IMR-90 (cell line): ENCODE measurements at regions not wholly inside any gene's neighbourhood (a gene's known extent, or its start where the extent isn't known, plus 50 kb on each side); places are given as distances from the start of the nearest gene placed in this dataset.

Source experiments
- ATAC-seq: fragments of 200-7000 bp; cut with Tn5 transposase; 2 replicates; pipeline ENCODE4 v1.9.1; 2020; ENCODE audit warnings: low read depth, mild to moderate bottlenecking, moderate library complexity
- BruUV-seq: library from RNA; stranded (reverse); fragments of 400-500 nt; replicated peaks from 2 replicates; lab custom pipeline; 2021; lab: Mats Ljungman, UMichigan
- CTCF ChIA-PET: fragments of 300-600 bp; formaldehyde crosslinking; extraction: SDS; loops from one replicate; lab custom pipeline; 2021; ENCODE audit warnings: antibody characterized with exemption; lab: Yijun Ruan, JAX
- POLR2A ChIA-PET: fragments of 300-600 bp; sonication (Branson Sonifier 250); formaldehyde crosslinking; loops from one replicate; lab custom pipeline; 2022; ENCODE audit warnings: antibody characterized with exemption; ENCODE audit not compliant: unreplicated experiment; lab: Charles Lee
- DNase-seq: peaks from one replicate; pipeline ENCODE4 v3.0.0; 2013
- H2AFZ ChIP-seq: replicated peaks from 2 replicates; pipeline ENCODE3; 2013; ENCODE audit warnings: low read length, mild to moderate bottlenecking; ENCODE audit not compliant: poor library complexity
- H2AK5ac ChIP-seq: 2 replicates; pipeline ENCODE4 v1.6.1; 2013; ENCODE audit warnings: low read depth, low read length, inconsistent platforms
- H2AK9ac ChIP-seq: replicated peaks from 2 replicates; pipeline ENCODE3; 2013; ENCODE audit warnings: mild to moderate bottlenecking, low read depth, low read length, moderate library complexity; ENCODE audit not compliant: poor library complexity
- H2BK120ac ChIP-seq: 2 replicates; pipeline ENCODE4 v1.6.1; 2013; ENCODE audit warnings: low read depth, low read length, inconsistent platforms
- H2BK15ac ChIP-seq: 3 replicates; pipeline ENCODE4 v1.6.1; 2013; ENCODE audit warnings: low read depth, low read length, inconsistent platforms
- H2BK20ac ChIP-seq: 2 replicates; pipeline ENCODE4 v1.6.1; 2013; ENCODE audit warnings: low read depth, mild to moderate bottlenecking, inconsistent platforms, low read length, moderate library complexity
- H2BK5ac ChIP-seq: 2 replicates; pipeline ENCODE4 v1.6.1; 2013; ENCODE audit warnings: mild to moderate bottlenecking, low read depth, low read length, inconsistent platforms; ENCODE audit not compliant: poor library complexity, severe bottlenecking
- H3K14ac ChIP-seq: replicated peaks from 2 replicates; pipeline ENCODE4 v1.6.1; 2013; ENCODE audit warnings: low read depth, low read length, inconsistent platforms
- H3K18ac ChIP-seq: 2 replicates; pipeline ENCODE4 v1.6.1; 2013; ENCODE audit warnings: low read depth, low read length, control low read depth
- H3K23ac ChIP-seq: 2 replicates; pipeline ENCODE4 v1.6.1; 2013; ENCODE audit warnings: low read depth, low read length, inconsistent platforms
- H3K27ac ChIP-seq: 2 replicates; pipeline ENCODE4 v1.5.1; 2013; ENCODE audit warnings: mild to moderate bottlenecking, control low read depth, low read length; ENCODE audit not compliant: insufficient read depth
- H3K27me3 ChIP-seq: 2 replicates; pipeline ENCODE4 v1.6.1; 2013; ENCODE audit warnings: low read length; ENCODE audit not compliant: control insufficient read depth, insufficient read depth
- H3K36me3 ChIP-seq: 2 replicates; pipeline ENCODE4 v1.6.1; 2013; ENCODE audit warnings: low read length, mixed read lengths; ENCODE audit not compliant: control insufficient read depth, insufficient read depth
- H3K4ac ChIP-seq: 2 replicates; pipeline ENCODE4 v1.6.1; 2013; ENCODE audit warnings: low read depth, low read length, inconsistent platforms
- H3K4me1 ChIP-seq: 2 replicates; pipeline ENCODE4 v1.6.1; 2013; ENCODE audit warnings: low read length, mixed read lengths; ENCODE audit not compliant: control insufficient read depth, insufficient read depth
- H3K4me2 ChIP-seq: 2 replicates; pipeline ENCODE4 v1.6.1; 2013; ENCODE audit warnings: low read depth, mild to moderate bottlenecking, control low read depth, low read length, moderate library complexity
- H3K4me3 ChIP-seq: 2 replicates; pipeline ENCODE4 v1.5.1; 2013; ENCODE audit warnings: low read depth, mild to moderate bottlenecking, control low read depth, low read length, moderate library complexity; ENCODE audit not compliant: insufficient read depth
- H3K56ac ChIP-seq: 2 replicates; pipeline ENCODE4 v1.6.1; 2013; ENCODE audit warnings: low read length, inconsistent platforms; ENCODE audit not compliant: insufficient read depth; ENCODE audit errors: extremely low read depth
- H3K79me1 ChIP-seq, 2 experiments: 2 replicates each; pipeline ENCODE4 v1.6.1; 2013; ENCODE audit warnings: low read length in 2 of 2, inconsistent platforms in 1 of 2, low read depth in 1 of 2
- H3K9ac ChIP-seq: 2 replicates; pipeline ENCODE4 v1.6.1; 2013; ENCODE audit warnings: low read depth, low read length, control low read depth
- H3K9me1 ChIP-seq: 2 replicates; pipeline ENCODE4 v1.6.1; 2013; ENCODE audit warnings: low read length, inconsistent platforms; ENCODE audit not compliant: insufficient read depth
- H3K9me3 ChIP-seq: 2 replicates; pipeline ENCODE4 v1.6.1; 2013; ENCODE audit warnings: low read length; ENCODE audit not compliant: control insufficient read depth, insufficient read depth
- H4K20me1 ChIP-seq: 2 replicates; pipeline ENCODE4 v1.6.1; 2013; ENCODE audit warnings: low read length, inconsistent platforms; ENCODE audit not compliant: insufficient read depth
- H4K5ac ChIP-seq: 2 replicates; pipeline ENCODE4 v1.6.1; 2013; ENCODE audit warnings: mild to moderate bottlenecking, low read depth, low read length, control low read depth
- H4K8ac ChIP-seq, 2 experiments: 2 replicates each; pipeline ENCODE4 v1.6.1; 2013; ENCODE audit warnings: low read depth in 2 of 2, low read length in 2 of 2, control low read depth in 1 of 2, inconsistent platforms in 1 of 2
- H4K91ac ChIP-seq: 2 replicates; pipeline ENCODE4 v1.6.1; 2013; ENCODE audit warnings: low read depth, low read length, inconsistent platforms; ENCODE audit not compliant: insufficient read depth
- BHLHE40 ChIP-seq: fragments of 150-350 bp; IDR thresholded peaks from 2 replicates; pipeline ENCODE4 v1.6.1; 2016; ENCODE audit warnings: mild to moderate bottlenecking, low read depth, low read length
- CHD1 ChIP-seq: IDR thresholded peaks from 2 replicates; pipeline ENCODE4 v1.6.1; 2012; ENCODE audit warnings: low read depth, low read length, improper control_type of control experiment
- FOS ChIP-seq: fragments of 150-350 bp; IDR thresholded peaks from 2 replicates; pipeline ENCODE4 v1.6.1; 2016; ENCODE audit warnings: low read depth, low read length
- MAFK ChIP-seq: IDR thresholded peaks from 2 replicates; pipeline ENCODE4 v1.6.1; 2012; ENCODE audit warnings: low read depth, low read length, improper control_type of control experiment
- MAZ ChIP-seq: IDR thresholded peaks from 2 replicates; pipeline ENCODE4 v1.6.1; 2012; ENCODE audit warnings: low read depth, mild to moderate bottlenecking, low read length, improper control_type of control experiment, moderate library complexity, borderline replicate concordance
- MXI1 ChIP-seq: IDR thresholded peaks from 2 replicates; pipeline ENCODE4 v1.6.1; 2012; ENCODE audit warnings: low read depth, mild to moderate bottlenecking, low read length, moderate library complexity, borderline replicate concordance
- NFE2L2 ChIP-seq: fragments of 150-350 bp; IDR thresholded peaks from 2 replicates; pipeline ENCODE4 v1.6.1; 2016; ENCODE audit warnings: low read depth, mild to moderate bottlenecking, low read length
- POLR2A ChIP-seq: IDR thresholded peaks from 2 replicates; pipeline ENCODE4 v1.6.1; 2012; ENCODE audit warnings: mild to moderate bottlenecking, low read depth, low read length
- RAD21 ChIP-seq: IDR thresholded peaks from 2 replicates; pipeline ENCODE4 v1.6.1; 2012; ENCODE audit warnings: low read length, improper control_type of control experiment
- RCOR1 ChIP-seq: IDR thresholded peaks from 2 replicates; pipeline ENCODE4 v1.6.1; 2012; ENCODE audit warnings: mild to moderate bottlenecking, low read length, improper control_type of control experiment; ENCODE audit not compliant: insufficient replicate concordance
- RFX5 ChIP-seq: IDR thresholded peaks from 2 replicates; pipeline ENCODE4 v1.8.0; 2012; ENCODE audit warnings: low read depth, mild to moderate bottlenecking, low read length, moderate library complexity
- SMC3 ChIP-seq: fragments of 150-350 bp; IDR thresholded peaks from 2 replicates; pipeline ENCODE4 v1.6.1; 2016; ENCODE audit warnings: low read depth, mild to moderate bottlenecking, antibody characterized with exemption, low read length, moderate library complexity
- WGBS, 2 experiments: methylation state at CpG; one replicate each; pipeline versions ENCODE4 v1.1.5 to v1.1.7; 2013; ENCODE audit warnings: missing lambda C conversion rate in 2 of 2; ENCODE audit not compliant: insufficient read length in 1 of 2; ENCODE audit errors: extremely low coverage in 2 of 2; 5-methylcytosine and 5-hydroxymethylcytosine counted together
- dilution Hi-C: fragments of 300-500 bp; cut with HindIII; formaldehyde crosslinking; loops from one replicate; pipeline ENCODE4 v1.14.3; 2018; ENCODE audit warnings: low sequenced_read_pairs; ENCODE audit not compliant: unreplicated experiment
- in situ Hi-C: fragments of 300-500 bp; cut with MboI; formaldehyde crosslinking; loops from 3 replicates; pipeline ENCODE4 v1.14.3; 2019; ENCODE audit warnings: low sequenced_read_pairs, inconsistent platforms, mixed read lengths
- intact Hi-C: fragments of 100-400 bp; cut with micrococcal nuclease; formaldehyde crosslinking; loops from 2 replicates; pipeline ENCODE4 v1.10.0; 2022
- TF ChIP-seq, protein P1 (sequence below): fragments of 150-350 bp; IDR thresholded peaks from 2 replicates; pipeline ENCODE4 v1.6.1; 2017; ENCODE audit warnings: mild to moderate bottlenecking, antibody characterized with exemption, low read length, low read depth
- TF ChIP-seq, protein P2 (sequence below): conservative IDR thresholded peaks from 2 replicates; pipeline ENCODE4 v1.5.1; 2012; ENCODE audit warnings: mild to moderate bottlenecking, low read depth, low read length, improper control_type of control experiment
- TF ChIP-seq, protein P3 (sequence below): fragments of 150-350 bp; IDR thresholded peaks from 2 replicates; pipeline ENCODE4 v1.6.1; 2016; ENCODE audit warnings: low read depth, mild to moderate bottlenecking, low read length, moderate library complexity, borderline replicate concordance

DNA sequence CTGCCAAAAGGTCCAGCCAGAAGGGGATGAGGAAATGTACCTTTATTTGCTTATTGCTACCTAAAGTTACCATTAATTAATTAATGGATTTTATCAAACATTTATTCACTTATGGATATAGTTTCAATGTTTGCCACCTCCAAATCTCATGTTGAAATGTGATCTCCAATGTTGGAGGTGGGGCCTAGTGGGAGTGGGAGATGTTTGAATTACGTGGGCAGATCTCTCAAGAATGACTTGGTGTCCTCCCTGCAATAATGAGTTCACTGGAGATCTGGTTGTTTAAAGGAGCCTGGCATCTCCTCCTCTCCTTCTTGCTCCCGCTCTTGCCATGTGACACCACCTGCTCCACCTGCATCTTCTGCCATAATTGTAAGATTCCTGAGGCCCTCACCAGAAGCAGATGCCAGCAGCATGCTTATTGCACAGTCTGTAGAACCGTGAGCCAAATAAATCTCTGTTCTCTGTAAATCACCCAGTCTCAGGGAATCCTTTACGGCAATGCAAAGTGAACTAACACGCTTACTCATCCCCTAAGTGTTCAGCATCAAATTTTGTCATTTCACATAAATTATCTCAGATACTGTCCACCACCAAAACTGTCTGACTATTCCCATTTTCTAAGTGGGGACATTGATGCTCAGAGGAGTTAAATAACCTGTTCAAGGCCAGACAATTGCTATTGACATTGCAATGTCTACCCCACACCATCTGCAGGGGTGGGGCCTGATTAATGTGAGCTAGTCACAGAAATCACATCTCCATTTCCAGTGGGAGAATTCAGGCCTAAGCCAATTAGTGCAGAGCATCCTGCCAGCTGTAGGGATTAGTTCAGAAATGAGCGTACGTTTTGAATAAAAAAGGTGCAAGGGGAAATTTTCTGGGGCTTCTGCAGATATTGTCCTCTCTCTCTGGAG, 51.6 kb upstream of the SYN3 start:
- H4K20me1 ChIP-seq: no peaks in the 10 kb centered on the region
- dilution Hi-C loops (no loop called here), intact Hi-C loops (loop anchor here (10.0 kb wide), 1 partner anchor 65 kb away; no protein-coding TSS in a partner anchor), in situ Hi-C loops (no loop called here)
- no TSS peak for BruUV-seq
- no peak overlapping the region for H2BK5ac ChIP-seq
- no peak overlapping the region for H2BK120ac ChIP-seq
- ChIA-PET POLR2A (no interaction called here), CTCF (no interaction called here)
- H3K27ac ChIP-seq: no peak overlapping the region
- DNase-seq (no peak), ATAC-seq (no peak)
- H3K9me3 ChIP-seq: peaks cover 8% of the 10 kb centered on the region
- no peak overlapping the region for H4K8ac ChIP-seq
- H3K23ac ChIP-seq: no peak overlapping the region
- no peaks in the 10 kb centered on the region for H3K9me1 ChIP-seq
- no peaks in the 10 kb centered on the region for H3K79me1 ChIP-seq
- no peak overlapping the region for H4K5ac ChIP-seq
- H3K4me1 ChIP-seq: no peaks in the 10 kb centered on the region
- H2AK5ac ChIP-seq: no peak overlapping the region
- no peak overlapping the region for H3K18ac ChIP-seq
- H3K4me2 ChIP-seq: no peak overlapping the region
- no peak overlapping the region for H3K56ac ChIP-seq
- H3K4ac ChIP-seq: no peak overlapping the region
- no peak overlapping the region for H2BK20ac ChIP-seq
- no peaks in the 10 kb centered on the region for H3K36me3 ChIP-seq
- H3K9ac ChIP-seq: no peak overlapping the region
- no peak overlapping the region for H4K91ac ChIP-seq
- WGBS, 2 experiments: 63% methylated on average over 5 of the region's 7 CpGs; no CpG with 5 or more reads in 1 of the 2 experiments
- H2BK15ac ChIP-seq: no peak overlapping the region
- H3K4me3 ChIP-seq: no peak overlapping the region
- H3K27me3 ChIP-seq: no peaks in the 10 kb centered on the region
- H2AFZ ChIP-seq: no peak overlapping the region
- no peak overlapping the region for H3K14ac ChIP-seq
- H2AK9ac ChIP-seq: no peak overlapping the region
- TF ChIP-seq FOS: no peak
- TF ChIP-seq CHD1: no peak
- TF ChIP-seq MXI1: no peak
- TF ChIP-seq BHLHE40: no peak
- TF ChIP-seq, protein P1, sequence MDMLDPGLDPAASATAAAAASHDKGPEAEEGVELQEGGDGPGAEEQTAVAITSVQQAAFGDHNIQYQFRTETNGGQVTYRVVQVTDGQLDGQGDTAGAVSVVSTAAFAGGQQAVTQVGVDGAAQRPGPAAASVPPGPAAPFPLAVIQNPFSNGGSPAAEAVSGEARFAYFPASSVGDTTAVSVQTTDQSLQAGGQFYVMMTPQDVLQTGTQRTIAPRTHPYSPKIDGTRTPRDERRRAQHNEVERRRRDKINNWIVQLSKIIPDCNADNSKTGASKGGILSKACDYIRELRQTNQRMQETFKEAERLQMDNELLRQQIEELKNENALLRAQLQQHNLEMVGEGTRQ: no peak
- TF ChIP-seq MAFK: no peak
- TF ChIP-seq RCOR1: no peak
- TF ChIP-seq, protein P2, sequence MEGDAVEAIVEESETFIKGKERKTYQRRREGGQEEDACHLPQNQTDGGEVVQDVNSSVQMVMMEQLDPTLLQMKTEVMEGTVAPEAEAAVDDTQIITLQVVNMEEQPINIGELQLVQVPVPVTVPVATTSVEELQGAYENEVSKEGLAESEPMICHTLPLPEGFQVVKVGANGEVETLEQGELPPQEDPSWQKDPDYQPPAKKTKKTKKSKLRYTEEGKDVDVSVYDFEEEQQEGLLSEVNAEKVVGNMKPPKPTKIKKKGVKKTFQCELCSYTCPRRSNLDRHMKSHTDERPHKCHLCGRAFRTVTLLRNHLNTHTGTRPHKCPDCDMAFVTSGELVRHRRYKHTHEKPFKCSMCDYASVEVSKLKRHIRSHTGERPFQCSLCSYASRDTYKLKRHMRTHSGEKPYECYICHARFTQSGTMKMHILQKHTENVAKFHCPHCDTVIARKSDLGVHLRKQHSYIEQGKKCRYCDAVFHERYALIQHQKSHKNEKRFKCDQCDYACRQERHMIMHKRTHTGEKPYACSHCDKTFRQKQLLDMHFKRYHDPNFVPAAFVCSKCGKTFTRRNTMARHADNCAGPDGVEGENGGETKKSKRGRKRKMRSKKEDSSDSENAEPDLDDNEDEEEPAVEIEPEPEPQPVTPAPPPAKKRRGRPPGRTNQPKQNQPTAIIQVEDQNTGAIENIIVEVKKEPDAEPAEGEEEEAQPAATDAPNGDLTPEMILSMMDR: no peak
- no peak for TF ChIP-seq NFE2L2
- no peak for TF ChIP-seq POLR2A
- TF ChIP-seq, protein P3, sequence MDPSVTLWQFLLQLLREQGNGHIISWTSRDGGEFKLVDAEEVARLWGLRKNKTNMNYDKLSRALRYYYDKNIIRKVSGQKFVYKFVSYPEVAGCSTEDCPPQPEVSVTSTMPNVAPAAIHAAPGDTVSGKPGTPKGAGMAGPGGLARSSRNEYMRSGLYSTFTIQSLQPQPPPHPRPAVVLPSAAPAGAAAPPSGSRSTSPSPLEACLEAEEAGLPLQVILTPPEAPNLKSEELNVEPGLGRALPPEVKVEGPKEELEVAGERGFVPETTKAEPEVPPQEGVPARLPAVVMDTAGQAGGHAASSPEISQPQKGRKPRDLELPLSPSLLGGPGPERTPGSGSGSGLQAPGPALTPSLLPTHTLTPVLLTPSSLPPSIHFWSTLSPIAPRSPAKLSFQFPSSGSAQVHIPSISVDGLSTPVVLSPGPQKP: no peak
- TF ChIP-seq RAD21: no peak
- no peak for TF ChIP-seq SMC3
- no peak for TF ChIP-seq RFX5
- TF ChIP-seq MAZ: no peak
